DND-41 (cell line): ENCODE measurements at regions not wholly inside any gene's neighbourhood (a gene's known extent, or its start where the extent isn't known, plus 50 kb on each side); places are given as distances from the start of the nearest gene placed in this dataset.

ENCODE experiments used
- EZH2 ChIP-seq: IDR thresholded peaks from 3 replicates; pipeline ENCODE4 v1.6.1; 2012; ENCODE audit warnings: borderline replicate concordance, low read depth, mild to moderate bottlenecking, moderate library complexity, low read length, inconsistent platforms; ENCODE audit not compliant: severe bottlenecking
- TF ChIP-seq, protein P1 (sequence below): IDR thresholded peaks from 2 replicates; pipeline ENCODE4 v1.5.1; 2012; ENCODE audit warnings: borderline replicate concordance, low read length, moderate library complexity, mild to moderate bottlenecking; ENCODE audit not compliant: poor library complexity, severe bottlenecking; ENCODE audit errors: extremely low read depth

DNA sequence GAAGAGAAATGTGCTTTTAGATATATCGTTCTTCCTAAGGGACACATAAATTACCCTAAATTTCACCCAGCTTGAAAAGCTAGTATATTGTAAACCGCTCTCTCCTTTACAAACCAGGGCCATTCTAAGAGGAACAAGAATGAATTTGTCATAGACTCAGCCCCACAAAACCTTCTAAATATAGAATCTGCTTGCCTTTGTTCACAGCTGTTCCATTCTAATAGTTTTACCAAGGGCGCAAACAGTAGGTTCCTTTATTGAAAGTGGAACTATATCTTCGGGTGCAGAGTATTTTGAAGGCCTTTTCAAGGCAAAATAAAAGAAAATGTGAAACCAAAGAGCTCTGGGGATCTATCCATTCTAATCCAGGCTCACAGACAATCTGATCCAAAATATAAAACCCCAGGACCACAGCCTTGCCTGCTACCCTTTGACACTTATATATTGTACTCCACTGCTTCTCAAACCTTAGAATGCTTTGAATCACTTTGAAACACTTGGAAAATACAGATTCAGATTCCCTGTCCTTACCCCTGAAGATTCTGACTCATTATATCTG lies 316.8 kb downstream of the PAX3 start:
- TF ChIP-seq, protein P1, sequence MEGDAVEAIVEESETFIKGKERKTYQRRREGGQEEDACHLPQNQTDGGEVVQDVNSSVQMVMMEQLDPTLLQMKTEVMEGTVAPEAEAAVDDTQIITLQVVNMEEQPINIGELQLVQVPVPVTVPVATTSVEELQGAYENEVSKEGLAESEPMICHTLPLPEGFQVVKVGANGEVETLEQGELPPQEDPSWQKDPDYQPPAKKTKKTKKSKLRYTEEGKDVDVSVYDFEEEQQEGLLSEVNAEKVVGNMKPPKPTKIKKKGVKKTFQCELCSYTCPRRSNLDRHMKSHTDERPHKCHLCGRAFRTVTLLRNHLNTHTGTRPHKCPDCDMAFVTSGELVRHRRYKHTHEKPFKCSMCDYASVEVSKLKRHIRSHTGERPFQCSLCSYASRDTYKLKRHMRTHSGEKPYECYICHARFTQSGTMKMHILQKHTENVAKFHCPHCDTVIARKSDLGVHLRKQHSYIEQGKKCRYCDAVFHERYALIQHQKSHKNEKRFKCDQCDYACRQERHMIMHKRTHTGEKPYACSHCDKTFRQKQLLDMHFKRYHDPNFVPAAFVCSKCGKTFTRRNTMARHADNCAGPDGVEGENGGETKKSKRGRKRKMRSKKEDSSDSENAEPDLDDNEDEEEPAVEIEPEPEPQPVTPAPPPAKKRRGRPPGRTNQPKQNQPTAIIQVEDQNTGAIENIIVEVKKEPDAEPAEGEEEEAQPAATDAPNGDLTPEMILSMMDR: no peak
- no peak for TF ChIP-seq EZH2
